OCI-LY3 (cell line): ENCODE measurements at regions not wholly inside any gene's neighbourhood (a gene's known extent, or its start where the extent isn't known, plus 50 kb on each side); places are given as distances from the start of the nearest gene placed in this dataset.

Experiments
- CTCF ChIP-seq: fragments of 200-600, 300-600 bp; sonication (generic); IDR thresholded peaks from 2 replicates; pipeline ENCODE4 v1.5.1; 2014; ENCODE audit warnings: antibody characterized with exemption, low read length, low read depth
- EZH2phosphoT487 ChIP-seq: fragments of 200-600 bp; shearing (Covaris generic); IDR thresholded peaks from 2 replicates; pipeline ENCODE4 v1.6.1; 2018; ENCODE audit warnings: antibody characterized with exemption, mixed run types, low read depth

- no peak for TF ChIP-seq CTCF
- TF ChIP-seq EZH2phosphoT487, result no peak
These were observed 105.4 kb downstream of the ZIC1 start for GRCh38 chr3:147514366-147515160.
